HCT116 (cell line): ENCODE measurements at regions not wholly inside any gene's neighbourhood (a gene's known extent, or its start where the extent isn't known, plus 50 kb on each side); places are given as distances from the start of the nearest gene placed in this dataset.

Source experiments
- CTCF ChIP-seq, 3 experiments: fragments of 200-600 bp in 1 of 3; sonication (generic) in 1 of 3; IDR thresholded peaks in 2 of 3; conservative IDR thresholded peaks in 1 of 3; 2 replicates each; pipeline ENCODE4 v1.5.1; 2012 to 2017; ENCODE audit warnings: low read depth in 2 of 3, low read length in 2 of 3, antibody characterized with exemption in 1 of 3, borderline replicate concordance in 1 of 3, control low read depth in 1 of 3, mild to moderate bottlenecking in 1 of 3, mixed read lengths in 1 of 3, mixed run types in 1 of 3, moderate library complexity in 1 of 3; ENCODE audit not compliant: insufficient read depth in 1 of 3
- EGR1 ChIP-seq: IDR thresholded peaks from 2 replicates; pipeline ENCODE4 v1.6.1; 2012; ENCODE audit warnings: low read depth
- EZH2 ChIP-seq: fragments of 200-600 bp; sonication (generic); IDR thresholded peaks from 2 replicates; pipeline ENCODE4 v1.6.1; 2017; ENCODE audit warnings: antibody characterized with exemption, mixed run types
- POLR2AphosphoS5 ChIP-seq: IDR thresholded peaks from 2 replicates; pipeline ENCODE4 v1.6.1; 2011; ENCODE audit warnings: mild to moderate bottlenecking, low read depth, low read length, moderate library complexity
- SRF ChIP-seq: IDR thresholded peaks from 2 replicates; pipeline ENCODE4 v1.6.1; 2012; ENCODE audit warnings: low read depth
- TF ChIP-seq, protein P1 (sequence below): IDR thresholded peaks from 2 replicates; pipeline ENCODE4 v1.6.1; 2012; ENCODE audit warnings: low read depth

- no peak for TF ChIP-seq EZH2
- no peak for TF ChIP-seq POLR2AphosphoS5
- TF ChIP-seq CTCF (IDR thresholded peaks at IDR 0.05 in 2 of 3, conservative IDR thresholded peaks at IDR 0.05 in 1 of 3; ENCODE audit: borderline replicate concordance in 1 of 3, insufficient read depth in 1 of 3, low read depth in 2 of 3, low read length in 2 of 3) = no peak
- TF ChIP-seq, protein P1, sequence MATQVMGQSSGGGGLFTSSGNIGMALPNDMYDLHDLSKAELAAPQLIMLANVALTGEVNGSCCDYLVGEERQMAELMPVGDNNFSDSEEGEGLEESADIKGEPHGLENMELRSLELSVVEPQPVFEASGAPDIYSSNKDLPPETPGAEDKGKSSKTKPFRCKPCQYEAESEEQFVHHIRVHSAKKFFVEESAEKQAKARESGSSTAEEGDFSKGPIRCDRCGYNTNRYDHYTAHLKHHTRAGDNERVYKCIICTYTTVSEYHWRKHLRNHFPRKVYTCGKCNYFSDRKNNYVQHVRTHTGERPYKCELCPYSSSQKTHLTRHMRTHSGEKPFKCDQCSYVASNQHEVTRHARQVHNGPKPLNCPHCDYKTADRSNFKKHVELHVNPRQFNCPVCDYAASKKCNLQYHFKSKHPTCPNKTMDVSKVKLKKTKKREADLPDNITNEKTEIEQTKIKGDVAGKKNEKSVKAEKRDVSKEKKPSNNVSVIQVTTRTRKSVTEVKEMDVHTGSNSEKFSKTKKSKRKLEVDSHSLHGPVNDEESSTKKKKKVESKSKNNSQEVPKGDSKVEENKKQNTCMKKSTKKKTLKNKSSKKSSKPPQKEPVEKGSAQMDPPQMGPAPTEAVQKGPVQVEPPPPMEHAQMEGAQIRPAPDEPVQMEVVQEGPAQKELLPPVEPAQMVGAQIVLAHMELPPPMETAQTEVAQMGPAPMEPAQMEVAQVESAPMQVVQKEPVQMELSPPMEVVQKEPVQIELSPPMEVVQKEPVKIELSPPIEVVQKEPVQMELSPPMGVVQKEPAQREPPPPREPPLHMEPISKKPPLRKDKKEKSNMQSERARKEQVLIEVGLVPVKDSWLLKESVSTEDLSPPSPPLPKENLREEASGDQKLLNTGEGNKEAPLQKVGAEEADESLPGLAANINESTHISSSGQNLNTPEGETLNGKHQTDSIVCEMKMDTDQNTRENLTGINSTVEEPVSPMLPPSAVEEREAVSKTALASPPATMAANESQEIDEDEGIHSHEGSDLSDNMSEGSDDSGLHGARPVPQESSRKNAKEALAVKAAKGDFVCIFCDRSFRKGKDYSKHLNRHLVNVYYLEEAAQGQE = no peak
- no peak for TF ChIP-seq SRF
- TF ChIP-seq EGR1 = no peak
Measured at GRCh38 chr4:138908134-138908533, 107.4 kb upstream of the NOCT start.
